NCI-H446 (cell line): ENCODE measurements at regions not wholly inside any gene's neighbourhood (a gene's known extent, or its start where the extent isn't known, plus 50 kb on each side); places are given as distances from the start of the nearest gene placed in this dataset.

ENCODE experiments used
- DNase-seq, 2 experiments: peaks; one replicate each; lab custom pipeline; 2025; lab: John Stamatoyannopoulos, UW

DNA sequence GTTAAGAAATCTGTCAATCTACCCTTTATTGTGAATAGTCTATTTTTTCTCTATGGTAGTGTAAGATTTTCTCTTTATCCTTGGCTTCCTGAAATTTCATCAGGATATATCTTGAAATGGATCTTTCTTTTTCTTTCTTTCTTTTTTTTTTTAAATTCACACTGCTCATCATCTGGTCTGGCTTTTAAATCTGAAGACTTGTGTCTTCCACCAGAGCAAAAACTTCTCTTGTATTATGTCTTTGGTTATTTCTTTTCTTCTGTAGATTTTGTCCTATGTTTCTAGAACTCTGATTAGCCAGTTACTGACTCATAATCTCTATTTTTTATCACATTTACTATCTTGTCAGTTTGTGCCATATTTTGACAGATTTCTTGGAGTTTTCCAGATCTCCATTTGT lies 133.8 kb upstream of the LMO4 start:
- DNase-seq, result no peak

DNA sequence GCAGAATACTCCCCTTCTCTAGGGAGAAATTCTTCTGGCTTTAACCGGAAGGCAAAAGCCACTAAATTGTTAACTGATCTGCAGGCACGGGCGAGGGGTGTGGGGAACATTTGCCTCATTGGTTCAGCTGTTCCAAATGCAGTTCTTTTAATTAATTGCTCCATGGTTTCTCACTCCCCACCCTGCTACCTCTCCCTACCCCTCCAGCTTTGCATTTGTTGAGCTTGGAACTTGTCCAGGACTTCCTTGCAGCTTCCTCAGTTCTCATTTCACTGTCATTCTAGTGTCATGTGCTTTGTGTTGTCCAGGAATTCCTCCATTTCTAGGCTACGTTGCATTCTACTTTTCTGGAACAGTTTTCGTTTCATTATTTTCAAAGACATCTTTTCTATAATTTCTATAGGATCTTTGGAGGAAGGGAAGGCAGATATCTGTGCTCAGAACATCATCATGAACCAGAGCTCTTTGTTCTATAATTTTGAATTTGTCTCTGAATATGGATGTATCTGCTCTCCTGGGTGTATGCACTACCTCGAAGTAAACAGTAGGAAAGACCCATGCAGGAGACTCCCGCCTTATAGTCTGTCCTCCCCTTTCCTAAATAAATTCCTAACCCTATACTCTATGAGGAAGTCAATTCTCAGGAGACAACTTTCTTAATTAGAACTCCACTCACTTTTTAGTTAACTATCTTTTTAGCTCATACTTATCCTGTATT lies 132.4 kb upstream of the LMO4 start:
- no peak for DNase-seq

DNA sequence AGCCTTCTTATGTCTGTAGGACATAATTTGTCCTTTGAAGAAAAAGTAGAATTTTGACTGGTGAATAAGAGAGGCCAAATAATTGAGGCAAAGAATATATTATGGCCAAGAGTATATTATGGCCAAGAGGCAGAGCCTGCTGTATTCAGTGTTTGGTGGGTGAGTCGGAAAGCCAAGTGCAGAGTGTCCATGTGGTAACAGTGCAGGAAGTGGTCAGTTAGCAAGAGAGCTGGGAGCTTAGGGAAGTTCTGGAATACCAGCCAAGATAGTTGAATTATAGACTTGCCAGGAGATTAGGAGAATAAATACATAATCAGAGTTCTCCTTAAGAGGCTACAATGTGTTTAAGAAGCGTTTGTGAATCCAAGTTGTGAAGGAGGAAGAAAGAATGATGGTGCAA lies 131.5 kb upstream of the LMO4 start:
- DNase-seq, result no peak

DNA sequence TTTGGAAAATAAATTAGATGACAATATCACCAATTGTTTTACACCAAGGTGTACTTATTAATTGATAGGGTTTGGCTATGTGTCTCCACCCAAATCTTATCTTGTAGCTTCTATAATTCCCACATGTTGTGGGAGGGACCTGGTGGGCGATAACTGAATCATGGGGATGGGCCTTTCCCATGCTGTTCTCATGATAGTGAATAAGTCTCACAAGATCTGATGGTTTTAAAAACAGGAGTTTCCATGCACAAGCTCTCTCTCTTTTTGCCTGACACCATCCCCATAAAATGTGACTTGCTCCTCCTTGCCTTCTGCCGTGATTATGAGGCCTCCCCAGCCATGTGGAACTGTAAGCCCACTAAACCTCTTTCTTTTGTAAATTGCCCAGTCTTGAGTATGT lies 131.0 kb upstream of the LMO4 start:
- no peak for DNase-seq

DNA sequence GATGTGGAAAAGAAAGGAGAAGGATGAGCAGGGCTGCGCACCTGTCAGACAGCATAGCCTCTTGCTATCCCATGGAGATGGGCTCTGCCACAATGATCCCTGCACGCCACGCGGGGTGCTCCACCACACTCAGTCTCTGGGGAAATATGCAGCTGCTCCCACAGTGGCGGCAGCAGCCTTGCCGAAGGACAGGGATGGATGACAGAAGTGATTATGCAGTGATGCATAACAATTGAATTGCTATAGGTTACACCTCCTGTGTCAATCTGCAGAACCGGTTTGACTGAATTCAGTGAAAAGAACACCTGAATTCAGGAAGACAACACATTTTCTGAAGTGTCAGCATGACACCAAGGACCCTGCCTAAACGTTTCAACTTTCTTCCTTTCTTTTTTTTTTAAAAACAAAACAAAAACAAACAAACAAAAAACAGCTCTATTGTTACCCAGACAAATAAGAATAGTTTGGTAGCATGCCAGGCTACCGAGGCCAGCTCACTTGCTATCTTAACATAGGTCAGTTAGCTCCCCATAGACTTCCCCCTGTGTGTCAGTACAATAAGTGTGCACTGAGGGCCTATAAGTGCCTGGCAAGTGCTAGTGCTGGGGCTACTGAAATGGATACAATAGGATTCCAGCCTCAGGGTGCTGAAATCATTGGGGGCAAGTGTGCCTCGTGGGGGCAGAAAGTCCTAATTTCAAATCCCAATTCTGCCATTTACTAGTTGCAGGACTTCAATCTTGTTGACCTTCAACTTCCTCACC lies 127.6 kb upstream of the LMO4 start:
- no peak for DNase-seq

DNA sequence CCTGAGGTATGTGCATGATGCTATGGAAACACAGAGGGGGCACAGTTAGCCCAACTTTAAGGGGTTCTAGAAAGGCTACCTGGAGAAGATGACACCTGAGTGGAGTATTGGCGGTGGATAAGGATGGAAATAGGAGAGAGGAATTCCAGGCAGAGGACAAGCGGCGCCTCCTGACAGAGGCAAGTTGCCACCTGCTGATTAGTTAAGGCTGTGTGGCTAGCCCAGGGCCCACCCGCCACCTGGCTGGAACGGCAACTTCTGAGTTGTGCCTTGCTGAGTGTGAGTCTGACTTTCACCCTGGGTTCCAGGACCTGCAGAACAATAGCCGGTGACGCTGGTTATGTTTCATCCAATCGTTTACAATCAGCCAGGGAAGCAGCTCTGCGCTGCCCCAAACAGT lies 126.9 kb upstream of the LMO4 start:
- DNase-seq, result no peak

DNA sequence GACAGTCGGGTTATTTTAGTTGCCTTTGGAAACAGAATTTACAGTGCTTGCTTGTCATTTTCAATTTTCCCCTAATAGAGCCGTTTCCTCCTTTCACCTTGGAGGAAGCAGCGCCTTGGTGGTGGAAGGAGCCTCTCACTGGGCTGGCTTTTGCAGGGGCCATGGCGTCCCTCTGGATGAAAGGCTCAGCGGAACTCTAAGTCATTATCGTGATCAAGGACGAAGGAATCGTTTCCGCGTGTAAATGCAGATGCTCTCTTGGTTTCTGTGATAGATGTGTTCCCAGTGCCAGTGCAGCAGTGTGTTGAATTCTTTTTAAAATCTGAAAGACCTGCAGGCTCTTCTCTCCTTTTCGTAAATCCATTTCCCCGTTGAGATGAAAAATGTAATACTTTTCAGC lies 126.2 kb upstream of the LMO4 start:
- DNase-seq, result no peak

DNA sequence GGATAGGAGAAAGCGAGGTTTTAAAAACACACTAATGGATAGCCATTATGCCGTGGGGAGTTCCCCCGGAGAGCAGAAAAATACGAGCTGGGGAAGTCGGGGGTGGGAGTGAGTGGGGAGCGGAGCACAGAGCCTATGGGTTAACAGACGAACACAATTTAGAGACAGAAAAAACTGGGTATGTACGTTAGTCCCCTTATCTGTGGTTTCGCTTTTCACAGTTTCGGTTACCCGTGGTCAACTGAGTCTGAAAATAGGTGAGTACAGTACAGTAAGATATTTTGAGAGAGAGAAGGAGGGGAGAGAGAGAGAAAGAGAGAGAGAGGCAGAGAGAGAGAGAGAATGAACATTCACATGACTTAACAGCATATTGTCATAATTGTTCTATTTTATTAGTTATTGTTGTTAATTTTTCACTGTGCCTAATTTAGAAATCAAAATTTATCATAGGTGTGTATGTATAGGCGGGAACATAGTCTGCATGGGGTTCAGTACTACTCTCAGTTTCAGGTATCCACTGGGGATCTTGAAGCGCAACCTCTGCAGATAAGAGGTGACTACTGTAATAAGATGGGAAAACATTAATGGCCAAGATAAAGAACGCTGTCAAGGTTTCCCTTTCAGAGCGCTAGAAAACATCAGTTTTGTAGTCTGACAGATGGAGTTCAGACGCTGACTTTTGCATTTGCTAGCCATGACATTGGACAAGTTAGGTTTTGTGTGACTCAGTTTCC lies 125.6 kb upstream of the LMO4 start:
- DNase-seq, result no peak

DNA sequence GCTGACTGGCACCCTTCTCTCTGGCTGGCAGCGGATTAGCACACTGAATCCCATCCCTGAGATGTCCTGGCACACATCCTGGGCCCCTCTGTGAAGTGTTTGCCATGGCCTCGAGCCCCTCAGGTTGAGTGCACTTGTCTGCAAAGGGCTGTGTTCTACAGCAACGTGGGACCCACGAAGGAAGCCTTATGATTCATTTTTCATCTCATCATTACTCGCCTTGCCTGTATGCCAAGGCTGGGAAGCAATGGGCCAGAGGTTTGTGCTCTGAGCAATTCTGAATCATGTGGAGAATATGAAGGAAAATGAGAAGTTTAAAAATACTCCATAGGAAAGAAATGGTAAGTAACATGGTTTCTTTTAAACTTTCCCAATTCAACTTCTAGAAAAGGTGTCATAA lies 124.8 kb upstream of the LMO4 start:
- no peak for DNase-seq

DNA sequence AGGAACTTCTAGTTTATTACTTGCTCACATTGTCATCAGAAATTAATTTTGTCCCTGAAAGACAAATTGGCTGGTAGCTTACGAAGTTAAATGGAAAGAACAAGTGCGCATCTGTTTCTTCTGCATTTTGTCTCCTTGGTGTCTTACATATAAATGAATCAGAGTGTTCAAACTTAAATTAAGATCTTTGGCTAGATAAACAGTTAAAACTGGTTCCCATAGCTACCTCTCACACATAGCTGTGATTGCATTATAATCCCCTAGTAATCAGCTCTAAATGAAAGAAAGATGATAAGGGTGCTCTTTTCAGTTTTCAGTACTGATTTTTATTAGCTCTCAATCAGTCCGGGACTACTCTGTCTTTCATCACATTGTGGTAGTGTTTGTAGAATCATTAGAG lies 124.2 kb upstream of the LMO4 start:
- DNase-seq, result no peak

DNA sequence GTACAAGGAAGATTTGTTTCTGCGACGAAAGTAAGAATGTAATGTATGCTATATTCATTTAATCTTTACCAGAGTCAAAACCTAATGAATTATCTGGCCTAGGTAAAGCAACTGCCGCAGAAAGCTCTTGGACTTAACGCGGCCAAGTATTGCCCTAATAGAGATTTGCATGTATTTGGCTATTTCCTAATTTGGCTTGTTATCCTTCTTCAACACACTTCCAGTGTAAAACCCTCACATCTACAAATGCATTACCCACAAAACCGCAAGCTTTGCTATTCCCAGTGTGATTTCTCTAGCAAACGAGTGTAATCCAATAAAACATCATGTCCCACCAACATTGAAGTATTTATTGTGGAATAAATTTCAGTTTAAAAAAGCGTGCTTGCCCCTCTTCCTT lies 123.8 kb upstream of the LMO4 start:
- no peak for DNase-seq

DNA sequence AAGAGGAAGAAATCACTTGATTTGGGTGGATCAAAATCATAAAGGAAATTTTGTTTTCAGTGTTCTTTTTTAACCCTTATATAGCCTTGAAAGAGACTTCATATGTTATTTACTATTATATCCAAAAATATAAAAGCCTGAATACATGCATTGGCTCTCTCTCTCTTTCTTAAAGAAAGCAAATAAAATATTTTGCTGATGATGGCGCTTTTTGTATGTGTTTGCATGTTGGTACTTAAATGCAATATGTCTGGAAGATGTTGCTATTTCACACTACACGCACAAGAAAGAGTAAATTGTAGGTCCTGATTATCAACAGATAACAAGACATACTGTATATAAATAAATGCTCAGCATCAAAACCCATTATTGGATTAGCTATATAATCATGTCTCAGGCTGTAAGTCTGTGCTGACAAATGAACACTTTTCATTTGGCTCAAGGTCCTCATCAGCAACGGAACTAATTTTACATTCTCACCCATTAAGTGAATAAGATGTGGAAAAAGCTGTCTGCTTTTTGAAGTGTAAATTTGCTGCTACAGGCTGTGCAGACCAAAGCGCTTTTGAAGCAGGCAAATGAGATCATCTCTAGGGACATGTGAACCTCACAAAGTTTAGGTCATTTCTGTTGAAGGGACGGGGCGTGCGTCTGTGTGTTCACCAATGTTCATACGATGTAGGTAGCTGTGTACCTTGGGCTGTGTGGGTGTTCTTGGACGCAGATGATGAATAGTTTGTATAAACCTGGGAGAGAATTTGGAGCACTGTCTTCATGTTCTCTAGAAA lies 122.4 kb upstream of the LMO4 start:
- DNase-seq, result no peak

DNA sequence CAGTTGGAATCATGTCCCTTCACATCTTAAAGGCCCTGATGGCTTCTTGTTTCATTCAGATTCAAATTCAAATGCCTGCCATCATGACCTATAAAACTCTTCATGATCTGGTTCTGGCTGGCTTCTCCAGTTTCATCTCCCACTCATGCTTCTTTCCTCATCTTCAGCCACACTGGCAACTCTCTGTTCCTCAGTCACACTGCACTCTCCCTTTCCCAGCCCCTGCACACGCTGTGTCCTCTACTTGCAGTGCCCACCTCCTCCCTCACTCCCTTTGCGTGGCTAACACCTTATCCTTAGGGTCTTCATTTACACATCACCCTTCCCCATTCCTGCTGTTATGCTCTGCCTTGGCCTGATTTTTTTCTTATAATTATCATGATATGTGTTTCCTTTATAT lies 120.6 kb upstream of the LMO4 start:
- no peak for DNase-seq

DNA sequence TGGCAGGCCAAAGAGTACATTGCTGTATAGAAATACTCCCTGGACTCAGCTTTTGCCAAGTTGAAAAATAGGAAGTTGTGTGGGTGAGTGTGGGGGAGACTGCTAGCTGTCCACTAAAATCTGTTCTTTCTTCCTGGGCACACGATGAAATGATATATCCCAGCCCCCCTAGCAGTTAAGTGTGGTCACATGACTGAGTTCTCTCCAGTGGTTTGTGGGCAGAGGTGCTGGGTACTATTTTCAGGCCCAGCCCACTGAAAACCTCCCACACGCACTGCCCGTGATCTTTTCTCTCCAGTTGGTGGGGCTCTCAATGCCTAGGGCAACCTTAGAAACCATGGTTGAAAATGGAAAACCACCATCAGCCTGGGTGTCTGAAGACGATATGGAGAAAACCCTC lies 119.7 kb upstream of the LMO4 start:
- no peak for DNase-seq

DNA sequence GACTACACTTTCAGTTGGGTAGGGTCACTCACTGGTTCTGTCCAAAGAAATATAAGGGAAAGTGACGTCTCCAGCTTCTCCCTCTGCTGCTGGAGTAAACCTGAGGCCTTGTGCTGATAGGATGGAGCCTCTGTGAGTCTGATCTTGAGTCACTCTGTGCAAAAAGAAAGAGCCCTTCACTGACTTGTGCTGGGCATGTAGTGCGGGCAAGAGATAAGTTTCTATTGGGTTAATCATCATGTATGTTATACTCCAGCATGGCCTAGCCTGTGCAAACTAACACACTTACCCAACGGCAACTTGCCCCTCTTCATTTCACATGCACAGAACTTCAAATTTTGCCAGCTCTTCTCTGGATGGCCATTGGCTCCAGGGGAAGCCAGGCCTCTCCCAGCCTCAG lies 118.5 kb upstream of the LMO4 start:
- DNase-seq, result no peak

DNA sequence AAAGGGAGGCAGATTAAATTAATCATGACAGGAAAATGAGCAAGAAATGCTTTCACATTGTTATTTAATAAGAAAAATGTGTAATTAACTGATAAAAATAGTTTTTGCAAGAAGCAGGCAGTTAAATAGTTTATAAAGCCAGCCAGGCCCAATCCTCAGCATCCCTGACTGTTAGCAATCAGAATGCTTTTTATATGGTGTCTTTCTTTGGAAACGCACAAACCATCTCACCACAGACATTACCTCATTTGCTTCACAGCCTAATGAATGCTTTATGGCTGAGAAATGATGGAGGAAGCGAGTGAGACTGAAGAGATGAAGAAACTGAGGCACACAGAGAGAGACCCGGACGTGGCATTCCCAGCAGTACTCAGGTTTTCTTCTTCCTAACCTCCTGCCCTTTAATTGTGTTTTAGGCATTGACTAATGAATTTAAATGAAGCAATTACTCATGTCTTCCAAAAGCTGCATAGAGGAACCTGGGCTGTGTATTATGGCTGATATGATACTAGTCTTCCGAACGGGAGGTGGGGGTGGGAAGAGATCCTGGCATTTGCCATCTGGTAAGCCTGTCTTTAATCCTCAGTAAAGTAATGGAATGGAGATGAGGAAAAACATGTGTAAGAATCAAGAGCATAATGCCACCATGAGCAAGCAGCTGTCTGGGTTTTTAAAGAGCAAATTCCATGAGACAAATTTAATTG lies 116.1 kb upstream of the LMO4 start:
- no peak for DNase-seq

DNA sequence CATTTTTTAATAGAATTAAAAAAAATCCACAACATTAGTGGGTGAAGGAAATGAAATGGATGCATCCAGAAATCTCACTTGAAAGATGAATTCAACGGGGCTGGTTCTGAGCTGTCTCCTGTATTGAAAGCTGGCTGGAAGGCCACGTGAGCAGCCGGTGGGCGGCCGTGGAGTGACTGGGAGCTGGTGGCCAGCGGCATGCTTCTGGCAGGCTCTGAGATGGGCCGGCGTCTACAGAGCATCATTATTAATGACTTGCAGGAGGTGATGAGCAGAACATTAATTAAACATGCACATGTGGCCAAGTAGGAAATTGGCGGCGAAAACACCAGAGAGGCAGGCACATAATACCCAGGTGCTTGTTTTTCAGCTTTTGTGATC lies 115.6 kb upstream of the LMO4 start:
- no peak for DNase-seq

DNA sequence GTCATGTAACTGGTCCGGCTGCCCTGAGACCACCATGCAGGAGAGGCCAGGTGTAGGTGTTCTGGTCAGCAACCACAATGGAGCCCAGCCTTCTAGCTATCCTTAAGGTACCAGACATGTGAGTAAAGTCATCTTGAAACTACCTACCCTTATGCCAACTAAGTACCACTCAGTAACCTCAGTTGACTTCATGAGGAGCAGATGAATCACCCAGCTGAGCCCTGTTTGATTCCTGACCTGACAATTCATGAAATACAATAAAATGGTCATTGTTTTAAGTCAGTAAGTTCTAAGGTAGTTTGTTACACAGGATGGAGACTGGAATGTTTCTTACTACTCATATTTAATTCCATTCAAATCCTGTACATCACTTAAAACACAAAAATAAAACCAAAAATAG lies 113.1 kb upstream of the LMO4 start:
- no peak for DNase-seq

DNA sequence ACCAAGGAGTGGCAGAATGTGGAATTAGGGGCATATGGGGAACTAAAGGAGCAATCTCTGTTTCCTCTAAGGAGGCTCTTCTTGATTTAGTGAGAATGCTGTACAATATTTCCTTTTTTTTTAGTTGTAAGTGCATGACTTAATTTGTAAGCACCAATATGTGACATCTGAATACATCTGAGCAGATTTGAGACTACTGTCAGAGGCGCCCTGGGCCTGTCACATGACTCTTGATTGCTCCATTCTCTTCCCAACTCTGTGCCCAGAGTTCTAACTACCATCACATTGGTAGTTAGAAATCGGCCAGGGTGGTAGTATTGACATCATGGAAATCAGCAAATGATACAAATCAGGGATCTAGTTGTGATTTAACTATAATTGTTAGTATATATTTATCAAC lies 110.1 kb upstream of the LMO4 start:
- no peak for DNase-seq

DNA sequence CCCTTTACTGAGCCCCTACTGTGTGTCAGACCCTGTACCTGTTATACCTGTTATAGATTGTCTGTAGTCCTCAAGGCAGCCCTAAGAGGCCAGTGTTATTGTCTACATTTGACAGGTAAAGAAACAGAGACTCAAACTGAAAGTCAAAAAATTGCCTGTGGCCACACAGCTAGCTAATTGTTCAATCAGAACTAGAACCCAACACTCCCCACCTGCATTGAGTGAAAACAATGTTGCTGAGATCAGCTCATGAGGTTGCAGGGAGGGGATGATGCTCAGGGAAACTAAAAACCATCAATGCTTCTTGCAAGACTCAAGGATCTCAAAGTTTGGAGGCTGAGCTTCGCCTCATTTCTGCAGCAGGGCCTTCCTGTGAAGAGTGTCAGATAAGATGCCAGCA lies 109.5 kb upstream of the LMO4 start:
- no peak for DNase-seq

DNA sequence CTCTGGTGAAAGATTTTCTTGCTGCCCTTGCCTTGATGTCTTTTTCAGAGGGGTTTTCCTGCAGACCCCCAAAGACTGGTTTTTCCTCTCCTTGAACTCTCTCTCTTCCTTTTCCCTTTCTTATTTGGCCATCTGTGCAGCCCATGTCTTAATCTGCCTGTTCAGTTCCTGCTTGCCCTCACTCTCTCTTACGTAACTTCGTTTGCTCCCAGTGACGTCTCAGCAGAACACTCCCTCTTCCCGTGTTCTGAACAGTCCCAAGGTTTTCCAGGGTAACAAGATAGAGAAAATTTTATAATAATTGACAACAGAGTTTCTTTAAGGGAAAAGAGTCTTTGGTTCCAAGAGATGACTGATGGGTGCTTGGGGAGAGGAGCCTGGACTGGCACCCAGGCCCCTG lies 109.1 kb upstream of the LMO4 start:
- no peak for DNase-seq

DNA sequence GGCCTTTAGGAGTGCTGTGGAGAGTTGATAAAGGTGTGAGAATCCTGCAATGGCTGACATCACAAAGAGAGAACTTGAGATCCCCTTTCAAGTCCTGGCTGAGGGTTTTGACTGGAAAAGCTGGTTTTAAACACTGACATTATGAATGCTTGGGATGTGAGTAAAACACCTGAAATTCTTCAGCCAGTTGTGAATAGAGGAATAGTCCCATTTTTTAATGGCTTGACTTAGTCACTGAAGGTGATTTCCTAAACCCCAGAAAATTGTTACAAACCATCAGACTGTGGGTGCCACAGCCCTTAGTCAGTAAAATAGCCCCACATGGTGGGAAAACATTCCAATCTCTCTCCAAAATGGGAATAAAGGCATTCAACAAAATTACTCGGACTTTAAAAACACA lies 107.7 kb upstream of the LMO4 start:
- DNase-seq, result no peak
